Astrocyte (in vitro differentiated cells and primary cell): ENCODE measurements at regions not wholly inside any gene's neighbourhood (a gene's known extent, or its start where the extent isn't known, plus 50 kb on each side); places are given as distances from the start of the nearest gene placed in this dataset.
A peak's percentile ranks its signal among the peaks of the same experiment; 100 is the strongest.

ENCODE experiments used
- DNase-seq: peaks from one replicate; pipeline ENCODE4 v3.0.0-alpha.2; 2010; ENCODE audit warnings: low read depth
- FAIRE-seq: peaks from 2 replicates; lab custom pipeline; 2011; peaks lifted over from hg19 to GRCh38; lab: Jason Lieb, UNC
- H2AFZ ChIP-seq: 2 replicates; pipeline ENCODE4 v1.6.0; 2012; ENCODE audit warnings: low read depth, low read length, inconsistent platforms
- H3K27ac ChIP-seq: 2 replicates; pipeline ENCODE4 v1.5.1; 2011; ENCODE audit warnings: low read depth, low read length, inconsistent platforms
- H3K27me3 ChIP-seq: 2 replicates; pipeline ENCODE4 v1.6.0; 2011; ENCODE audit warnings: low read length, inconsistent platforms; ENCODE audit not compliant: insufficient read depth
- H3K36me3 ChIP-seq: 2 replicates; pipeline ENCODE4 v1.5.1; 2011; ENCODE audit warnings: low read length, inconsistent platforms; ENCODE audit not compliant: insufficient read depth
- H3K4me1 ChIP-seq: 2 replicates; pipeline ENCODE4 v1.5.1; 2011; ENCODE audit warnings: low read length, inconsistent platforms; ENCODE audit not compliant: insufficient read depth
- H3K4me2 ChIP-seq: 2 replicates; pipeline ENCODE4 v1.6.0; 2012; ENCODE audit warnings: low read length, inconsistent platforms
- H3K4me3 ChIP-seq: 2 replicates; pipeline ENCODE4 v1.5.1; 2011; ENCODE audit warnings: low read depth, mild to moderate bottlenecking, low read length, inconsistent platforms; ENCODE audit not compliant: insufficient read depth
- H3K79me2 ChIP-seq: 2 replicates; pipeline ENCODE4 v1.6.0; 2012; ENCODE audit warnings: mild to moderate bottlenecking, low read length, inconsistent platforms; ENCODE audit not compliant: insufficient read depth
- H3K9ac ChIP-seq: 2 replicates; pipeline ENCODE4 v1.6.0; 2012; ENCODE audit warnings: mild to moderate bottlenecking, low read length, inconsistent platforms
- H3K9me3 ChIP-seq: 2 replicates; pipeline ENCODE4 v1.5.1; 2012; ENCODE audit warnings: low read depth, mild to moderate bottlenecking, low read length, inconsistent platforms; ENCODE audit not compliant: insufficient read depth
- H4K20me1 ChIP-seq: 2 replicates; pipeline ENCODE4 v1.6.0; 2012; ENCODE audit warnings: low read length, inconsistent platforms; ENCODE audit not compliant: insufficient read depth
- H3K27ac Mint-ChIP-seq: one replicate; pipeline ENCODE4 v1.8.0; 2021; ENCODE audit warnings: mild to moderate bottlenecking, mixed read lengths; ENCODE audit not compliant: unreplicated experiment
- H3K27me3 Mint-ChIP-seq: one replicate; pipeline ENCODE4 v1.8.0; 2021; ENCODE audit warnings: low read depth, mixed read lengths; ENCODE audit not compliant: unreplicated experiment
- H3K36me3 Mint-ChIP-seq: one replicate; pipeline ENCODE4 v1.8.0; 2021; ENCODE audit warnings: low read depth, mixed read lengths; ENCODE audit not compliant: unreplicated experiment
- H3K4me1 Mint-ChIP-seq: one replicate; pipeline ENCODE4 v1.8.0; 2021; ENCODE audit warnings: low read depth, mixed read lengths; ENCODE audit not compliant: unreplicated experiment
- H3K4me3 Mint-ChIP-seq: one replicate; pipeline ENCODE4 v1.8.0; 2021; ENCODE audit warnings: mild to moderate bottlenecking, moderate library complexity, mixed read lengths; ENCODE audit not compliant: unreplicated experiment
- H3K9me3 Mint-ChIP-seq: one replicate; pipeline ENCODE4 v1.8.0; 2021; ENCODE audit warnings: mild to moderate bottlenecking, mixed read lengths; ENCODE audit not compliant: unreplicated experiment
- CTCF ChIP-seq: IDR thresholded peaks from 2 replicates; pipeline ENCODE4 v1.5.1; 2011; ENCODE audit warnings: low read depth, mild to moderate bottlenecking, inconsistent platforms, low read length, moderate library complexity; ENCODE audit not compliant: insufficient read depth
- EZH2 ChIP-seq: IDR thresholded peaks from 2 replicates; pipeline ENCODE4 v1.6.1; 2012; ENCODE audit warnings: mild to moderate bottlenecking, low read length, inconsistent platforms; ENCODE audit not compliant: insufficient read depth

- Mint-ChIP-seq H3K36me3 (no peaks in the 10 kb centered on the region), H3K27me3 (peaks cover 24% of the 10 kb centered on the region), H3K27ac (no peak overlapping the region), H3K9me3 (peaks cover 5% of the 10 kb centered on the region), H3K4me1 (peaks cover 18% of the 10 kb centered on the region), H3K4me3 (no peak overlapping the region)
- H3K4me1 ChIP-seq = peaks cover 32% of the 10 kb centered on the region
- H3K27me3 ChIP-seq = no peaks in the 10 kb centered on the region
- DNase-seq = peak; percentile 84
- H3K36me3 ChIP-seq = no peaks in the 10 kb centered on the region
- no peak overlapping the region for H3K4me3 ChIP-seq
- H3K9me3 ChIP-seq = no peaks in the 10 kb centered on the region
- H2AFZ ChIP-seq = no peak overlapping the region
- H3K79me2 ChIP-seq = no peaks in the 10 kb centered on the region
- H4K20me1 ChIP-seq = no peaks in the 10 kb centered on the region
- TF ChIP-seq CTCF (no peak), EZH2 (no peak)
- H3K27ac ChIP-seq = peak overlapping the region; percentile 52
- H3K9ac ChIP-seq = no peak overlapping the region
- peak overlapping the region; percentile 31 for H3K4me2 ChIP-seq
- peak; percentile 17 for FAIRE-seq
These were observed 219.2 kb downstream of the MTX2 start for GRCh38 chr2:176488431-176488830.

GRCh38 chr2:176490061-176490861 is 221.0 kb downstream of the MTX2 start:
- DNase-seq (peak; percentile 54), FAIRE-seq (no peak)
- Histone ChIP-seq H3K9ac (peak overlapping the region; percentile 70), H2AFZ (peak overlapping the region; percentile 81), H3K36me3 (no peaks in the 10 kb centered on the region), H4K20me1 (no peaks in the 10 kb centered on the region), H3K4me2 (peak overlapping the region; percentile 78), H3K4me1 (peaks cover 32% of the 10 kb centered on the region), H3K4me3 (no peak overlapping the region), H3K79me2 (no peaks in the 10 kb centered on the region), H3K27me3 (no peaks in the 10 kb centered on the region), H3K27ac (peak overlapping the region; percentile 87), H3K9me3 (no peaks in the 10 kb centered on the region)
- Mint-ChIP-seq H3K4me3 (no peak overlapping the region), H3K27me3 (peaks cover 26% of the 10 kb centered on the region), H3K27ac (peak overlapping the region; percentile 84), H3K9me3 (peaks cover 5% of the 10 kb centered on the region), H3K4me1 (peaks cover 18% of the 10 kb centered on the region), H3K36me3 (no peaks in the 10 kb centered on the region)
- TF ChIP-seq EZH2 (no peak), CTCF (no peak)
